ENCODE measurements at regions not wholly inside any gene's neighbourhood (a gene's known extent, or its start where the extent isn't known, plus 50 kb on each side); places are given as distances from the start of the nearest gene placed in this dataset.
"Not testable (repeated sequence)": the region's sequence is repeated elsewhere in the genome, so short reads cannot be mapped to it uniquely, and the experiment has no call there.

DNA sequence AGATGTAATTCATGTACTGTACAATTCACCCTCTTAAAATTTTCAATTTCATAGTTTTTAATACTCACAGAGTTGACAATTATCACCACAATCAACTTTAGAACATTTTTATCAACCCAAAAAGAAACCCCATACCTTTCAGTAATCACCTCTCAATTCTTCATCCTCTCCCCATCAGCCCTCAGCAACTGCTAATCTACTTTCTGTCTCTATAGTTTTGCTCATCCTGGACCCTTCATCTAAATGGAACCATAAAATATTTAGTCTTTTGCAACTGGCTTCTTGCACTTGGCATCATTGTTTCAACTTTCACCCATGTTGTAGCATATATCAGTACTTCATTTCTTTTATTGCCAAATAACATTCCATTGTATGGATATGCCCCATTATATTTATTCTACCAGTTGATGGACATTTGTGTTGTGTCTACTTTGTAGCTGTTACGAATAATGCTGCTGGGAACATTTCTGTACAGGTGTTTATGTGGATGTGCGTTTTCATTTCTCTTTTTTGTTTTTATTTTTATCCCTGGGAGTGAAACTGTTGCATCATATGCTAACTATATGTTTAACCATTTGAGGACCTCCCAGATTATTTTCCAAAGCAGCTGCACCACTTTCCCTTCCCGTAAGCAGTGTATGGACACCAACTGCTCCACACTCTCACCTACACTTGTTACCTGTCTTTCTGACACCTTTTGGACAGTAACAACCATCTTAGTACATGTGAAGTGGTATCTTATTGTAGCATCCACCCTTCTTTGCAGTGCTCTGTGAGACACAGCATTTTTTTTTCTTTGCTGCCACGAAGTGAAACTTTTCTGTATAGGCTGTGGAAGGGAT lies 65.4 kb upstream of the APBB1IP start:
- WGBS (ENCODE audit: insufficient coverage, low lambda C conversion rate), result no CpG with 5 or more reads among the region's 4 CpGs
- no peaks in the 10 kb centered on the region for H3K4me1 ChIP-seq (ENCODE audit: control insufficient read depth, insufficient read depth, low read length)

DNA sequence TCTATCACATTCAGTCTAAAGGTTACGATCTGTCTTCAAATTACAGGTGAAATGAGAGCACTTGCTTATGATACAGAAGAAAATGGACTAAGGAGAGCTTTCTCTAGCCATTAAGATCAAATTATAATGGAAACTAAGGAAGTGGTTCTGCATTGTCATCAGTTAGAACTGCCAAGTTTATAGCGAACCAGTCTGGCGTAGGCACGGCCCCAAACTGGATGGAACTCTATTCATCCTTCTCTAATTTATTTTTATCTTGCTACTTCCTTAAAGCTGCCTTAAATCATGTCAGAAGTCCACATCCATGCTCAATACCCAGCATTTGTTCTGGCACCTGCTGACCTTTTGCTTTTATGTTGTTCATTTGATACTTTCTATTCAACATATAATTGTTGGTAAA lies 63.7 kb upstream of the APBB1IP start:
- H3K27ac ChIP-seq (ENCODE audit: low read length), result no peak overlapping the region
- no CpG with 5 or more reads among the region's 4 CpGs for WGBS (ENCODE audit: insufficient coverage, low lambda C conversion rate)
- H3K4me1 ChIP-seq (ENCODE audit: control insufficient read depth, insufficient read depth, low read length), result no peaks in the 10 kb centered on the region
- H3K27me3 ChIP-seq (ENCODE audit: control insufficient read depth, insufficient read depth, low read length), result no peaks in the 10 kb centered on the region
- H3K36me3 ChIP-seq (ENCODE audit: control insufficient read depth, insufficient read depth, low read length), result no peaks in the 10 kb centered on the region
- H3K9me3 ChIP-seq (ENCODE audit: control insufficient read depth, low read depth, low read length), result no peaks in the 10 kb centered on the region
- DNase-seq, result no peak
- no peak overlapping the region for H3K4me3 ChIP-seq (ENCODE audit: low read length)

More for the DNA sequence above, 65.4 kb upstream of the APBB1IP start:
- H3K4me3 ChIP-seq (ENCODE audit: low read length), result no peak overlapping the region
- no peak for DNase-seq
- H3K9me3 ChIP-seq (ENCODE audit: control insufficient read depth, low read depth, low read length), result no peaks in the 10 kb centered on the region
- H3K27me3 ChIP-seq (ENCODE audit: control insufficient read depth, insufficient read depth, low read length), result no peaks in the 10 kb centered on the region
- H3K36me3 ChIP-seq (ENCODE audit: control insufficient read depth, insufficient read depth, low read length), result no peaks in the 10 kb centered on the region
- no peak overlapping the region for H3K27ac ChIP-seq (ENCODE audit: low read length)

DNA sequence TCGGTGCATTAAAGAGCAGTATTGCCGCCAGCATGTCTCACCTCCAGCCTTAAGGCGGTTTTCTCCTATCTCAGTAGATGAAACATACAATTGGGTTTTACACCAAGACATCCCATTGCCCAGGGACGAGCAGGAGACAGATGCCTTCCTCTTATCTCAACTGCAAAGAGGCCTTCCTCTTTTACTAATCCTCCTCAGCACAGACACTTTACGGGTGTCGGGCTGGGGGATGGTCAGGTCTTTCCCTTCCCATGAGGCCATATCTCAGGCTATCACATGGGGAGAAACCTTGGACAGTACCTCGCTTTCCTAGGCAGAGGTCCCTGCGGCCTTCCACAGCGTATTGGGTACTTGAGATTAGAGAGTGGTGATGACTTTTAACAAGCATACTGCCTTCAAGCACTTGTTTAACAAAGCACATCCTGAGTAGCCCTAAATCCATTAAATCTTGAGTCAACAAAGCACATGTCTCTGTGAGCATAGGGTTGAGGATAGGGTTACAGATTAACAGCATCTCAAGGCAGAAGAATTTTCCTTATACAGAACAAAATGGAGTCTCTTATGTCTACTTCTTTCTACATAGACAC lies 60.8 kb upstream of the APBB1IP start:
- H3K4me3 ChIP-seq (ENCODE audit: low read length); H3K36me3 ChIP-seq (ENCODE audit: control insufficient read depth, insufficient read depth, low read length); H3K27me3 ChIP-seq (ENCODE audit: control insufficient read depth, insufficient read depth, low read length); DNase-seq; H3K27ac ChIP-seq (ENCODE audit: low read length); H3K4me1 ChIP-seq (ENCODE audit: control insufficient read depth, insufficient read depth, low read length); H3K9me3 ChIP-seq (ENCODE audit: control insufficient read depth, low read depth, low read length): not testable (repeated sequence)
- WGBS (ENCODE audit: insufficient coverage, low lambda C conversion rate), result no CpG with 5 or more reads among the region's 9 CpGs

DNA sequence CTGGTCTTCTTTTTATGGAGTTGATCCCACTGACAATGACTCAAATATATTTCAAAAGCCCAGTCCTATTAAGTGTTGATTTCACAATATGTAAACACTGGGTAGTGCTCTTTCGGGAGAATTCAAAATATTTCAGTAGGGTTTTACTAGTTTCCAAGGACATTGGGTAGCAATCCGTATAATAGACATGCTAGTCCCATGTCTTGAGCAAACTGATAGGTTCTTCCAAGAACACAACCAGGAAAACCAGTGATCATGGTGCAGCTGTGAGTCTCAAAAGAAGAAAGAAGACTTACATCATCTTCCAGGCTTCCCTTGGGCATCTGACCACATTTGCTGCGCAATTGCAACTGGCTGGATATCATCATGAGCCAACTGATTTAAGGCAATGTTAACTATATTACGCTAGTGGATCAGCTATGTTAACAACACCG lies 59.3 kb upstream of the APBB1IP start:
- no peaks in the 10 kb centered on the region for H3K36me3 ChIP-seq (ENCODE audit: control insufficient read depth, insufficient read depth, low read length)
- WGBS (ENCODE audit: insufficient coverage, low lambda C conversion rate), result no CpG with 5 or more reads among the region's 5 CpGs
- H3K9me3 ChIP-seq (ENCODE audit: control insufficient read depth, low read depth, low read length), result no peaks in the 10 kb centered on the region
- H3K27ac ChIP-seq (ENCODE audit: low read length), result no peak overlapping the region
- no peaks in the 10 kb centered on the region for H3K4me1 ChIP-seq (ENCODE audit: control insufficient read depth, insufficient read depth, low read length)
- H3K27me3 ChIP-seq (ENCODE audit: control insufficient read depth, insufficient read depth, low read length), result no peaks in the 10 kb centered on the region
- H3K4me3 ChIP-seq (ENCODE audit: low read length), result no peak overlapping the region
- no peak for DNase-seq

DNA sequence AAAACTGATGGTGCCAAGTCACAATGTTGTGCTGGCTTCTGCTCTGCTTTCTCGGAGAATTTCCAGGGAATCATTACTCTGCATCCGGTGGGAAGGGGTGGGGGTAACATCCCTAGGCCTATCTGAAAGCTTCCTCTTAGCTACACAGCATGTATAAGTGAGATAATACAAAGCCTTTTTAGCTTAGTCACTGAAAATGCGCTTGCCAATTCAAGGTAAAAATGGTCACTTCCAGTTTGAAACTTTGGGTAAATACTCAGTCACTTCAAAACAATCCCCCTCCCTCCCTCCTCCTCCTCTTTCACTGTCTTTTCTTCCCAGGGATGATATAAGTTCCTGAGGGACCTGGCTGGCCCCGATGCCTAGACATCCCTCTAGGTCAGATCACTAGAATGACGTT lies 57.3 kb upstream of the APBB1IP start:
- H3K27me3 ChIP-seq (ENCODE audit: control insufficient read depth, insufficient read depth, low read length), result no peaks in the 10 kb centered on the region
- no peaks in the 10 kb centered on the region for H3K9me3 ChIP-seq (ENCODE audit: control insufficient read depth, low read depth, low read length)
- no peak for DNase-seq
- H3K27ac ChIP-seq (ENCODE audit: low read length), result no peak overlapping the region
- no peaks in the 10 kb centered on the region for H3K36me3 ChIP-seq (ENCODE audit: control insufficient read depth, insufficient read depth, low read length)
- H3K4me1 ChIP-seq (ENCODE audit: control insufficient read depth, insufficient read depth, low read length), result no peaks in the 10 kb centered on the region
- 80% methylated on average over 2 of the region's 5 CpGs for WGBS (ENCODE audit: insufficient coverage, low lambda C conversion rate)
- no peak overlapping the region for H3K4me3 ChIP-seq (ENCODE audit: low read length)

DNA sequence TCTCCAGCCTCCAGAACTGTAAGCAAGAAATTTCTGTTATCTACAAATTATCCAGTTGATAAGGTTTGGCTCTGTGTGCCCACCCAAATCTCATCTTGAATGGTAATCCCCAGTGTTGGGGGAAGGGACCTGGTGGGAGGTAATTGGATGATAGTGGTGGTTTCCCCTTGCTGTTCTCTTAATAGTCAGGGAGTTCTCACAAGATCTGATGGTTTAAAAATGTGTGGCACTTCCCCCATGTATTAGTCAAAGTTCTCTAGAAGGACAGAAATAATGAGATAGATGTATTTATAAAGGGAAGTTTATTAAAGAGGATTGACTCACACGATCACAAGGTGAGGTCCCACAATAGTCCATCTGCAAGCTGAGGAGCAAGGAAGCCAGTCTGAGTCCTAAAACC lies 56.2 kb upstream of the APBB1IP start:
- H3K4me3 ChIP-seq (ENCODE audit: low read length), result no peak overlapping the region
- no peaks in the 10 kb centered on the region for H3K36me3 ChIP-seq (ENCODE audit: control insufficient read depth, insufficient read depth, low read length)
- no peaks in the 10 kb centered on the region for H3K9me3 ChIP-seq (ENCODE audit: control insufficient read depth, low read depth, low read length)
- no peaks in the 10 kb centered on the region for H3K4me1 ChIP-seq (ENCODE audit: control insufficient read depth, insufficient read depth, low read length)
- no peak for DNase-seq
- H3K27ac ChIP-seq (ENCODE audit: low read length), result no peak overlapping the region
- H3K27me3 ChIP-seq (ENCODE audit: control insufficient read depth, insufficient read depth, low read length), result no peaks in the 10 kb centered on the region
- WGBS (ENCODE audit: insufficient coverage, low lambda C conversion rate), result no CpG with 5 or more reads among the region's 1 CpG

DNA sequence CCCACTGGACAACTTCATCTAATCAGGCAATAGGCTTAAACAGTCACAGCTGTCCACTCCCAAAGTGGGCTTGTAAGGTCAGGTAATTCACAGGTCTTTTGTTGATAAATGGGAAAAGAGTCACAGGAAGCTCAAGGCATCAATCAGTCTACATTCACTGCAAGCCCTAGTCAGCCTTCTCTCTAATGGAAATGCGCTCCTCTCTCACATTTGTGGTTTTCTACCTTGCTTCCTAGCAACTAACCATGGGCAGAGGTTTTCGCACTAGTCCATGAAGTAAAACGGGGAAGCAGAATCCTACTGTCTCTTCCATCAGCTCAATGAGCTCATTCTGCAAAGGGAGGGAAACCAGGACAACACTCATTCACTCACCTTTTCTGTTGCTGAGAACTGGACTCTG lies 53.5 kb upstream of the APBB1IP start:
- Histone ChIP-seq H3K9me3 (ENCODE audit: control insufficient read depth, low read depth, low read length) (no peaks in the 10 kb centered on the region), H3K36me3 (ENCODE audit: control insufficient read depth, insufficient read depth, low read length) (no peaks in the 10 kb centered on the region), H3K27me3 (ENCODE audit: control insufficient read depth, insufficient read depth, low read length) (no peaks in the 10 kb centered on the region), H3K4me1 (ENCODE audit: control insufficient read depth, insufficient read depth, low read length) (no peaks in the 10 kb centered on the region), H3K27ac (ENCODE audit: low read length) (no peak overlapping the region), H3K4me3 (ENCODE audit: low read length) (no peak overlapping the region)
- WGBS (ENCODE audit: insufficient coverage, low lambda C conversion rate), result no CpG with 5 or more reads among the region's 3 CpGs
- no peak for DNase-seq

DNA sequence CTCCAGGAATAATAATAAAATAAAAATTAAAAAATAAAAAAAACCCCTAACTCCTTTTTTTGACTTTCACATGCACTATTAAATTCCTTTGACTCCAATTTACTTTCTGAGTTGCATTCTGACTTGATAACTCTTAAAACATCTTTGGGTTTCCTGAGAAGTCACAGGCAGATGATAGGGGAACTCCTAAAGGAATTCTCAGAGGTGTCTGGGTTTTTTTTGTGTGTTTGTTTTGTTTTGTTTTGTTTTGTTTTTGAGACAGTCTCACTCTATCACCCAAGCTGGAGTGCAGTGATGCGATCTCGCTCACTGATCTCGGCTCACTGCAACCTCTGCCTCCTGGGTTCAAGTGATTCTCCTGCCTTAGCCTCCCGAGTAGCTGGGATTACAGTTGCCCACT lies 52.7 kb upstream of the APBB1IP start:
- no peak for DNase-seq
- no peaks in the 10 kb centered on the region for H3K4me1 ChIP-seq (ENCODE audit: control insufficient read depth, insufficient read depth, low read length)
- H3K27me3 ChIP-seq (ENCODE audit: control insufficient read depth, insufficient read depth, low read length), result no peaks in the 10 kb centered on the region
- H3K27ac ChIP-seq (ENCODE audit: low read length), result no peak overlapping the region
- no CpG with 5 or more reads among the region's 4 CpGs for whole genome bisulfite sequencing (ENCODE audit: insufficient coverage, low lambda C conversion rate)
- H3K36me3 ChIP-seq (ENCODE audit: control insufficient read depth, insufficient read depth, low read length), result no peaks in the 10 kb centered on the region
- H3K9me3 ChIP-seq (ENCODE audit: control insufficient read depth, low read depth, low read length), result no peaks in the 10 kb centered on the region
- H3K4me3 ChIP-seq (ENCODE audit: low read length), result no peak overlapping the region

DNA sequence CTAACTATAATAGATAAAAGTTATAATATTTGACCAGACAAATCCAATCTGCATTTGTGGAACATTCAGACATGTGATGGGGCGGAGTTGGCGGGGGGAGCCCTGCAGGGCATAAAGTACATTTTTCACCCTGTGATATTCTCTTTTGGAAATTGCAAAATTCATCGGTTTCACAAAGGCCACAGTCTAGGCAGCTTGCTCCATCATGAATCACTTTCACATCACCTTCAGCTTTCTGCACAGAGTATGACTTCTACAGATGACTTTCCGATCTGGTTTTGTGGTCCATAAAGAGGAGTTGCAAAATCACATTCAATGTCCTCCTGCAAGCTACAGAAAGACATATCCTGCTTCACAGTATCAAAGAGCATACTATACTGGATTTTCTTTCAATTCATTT lies 51.4 kb upstream of the APBB1IP start:
- Histone ChIP-seq H3K9me3 (ENCODE audit: control insufficient read depth, low read depth, low read length) (no peaks in the 10 kb centered on the region), H3K27me3 (ENCODE audit: control insufficient read depth, insufficient read depth, low read length) (peaks cover 5% of the 10 kb centered on the region), H3K4me1 (ENCODE audit: control insufficient read depth, insufficient read depth, low read length) (no peaks in the 10 kb centered on the region), H3K27ac (ENCODE audit: low read length) (no peak overlapping the region), H3K4me3 (ENCODE audit: low read length) (no peak overlapping the region), H3K36me3 (ENCODE audit: control insufficient read depth, insufficient read depth, low read length) (no peaks in the 10 kb centered on the region)
- no CpG with 5 or more reads among the region's 4 CpGs for WGBS (ENCODE audit: insufficient coverage, low lambda C conversion rate)
- no peak for DNase-seq
